Urothelium cell line (cell line): ENCODE measurements at regions not wholly inside any gene's neighbourhood (a gene's known extent, or its start where the extent isn't known, plus 50 kb on each side); places are given as distances from the start of the nearest gene placed in this dataset.
"Not testable (repeated sequence)": the region's sequence is repeated elsewhere in the genome, so short reads cannot be mapped to it uniquely, and the experiment has no call there.

Source experiments
- DNase-seq: peaks from one replicate; pipeline ENCODE4 v3.0.0; 2011; ENCODE audit warnings: low spot score, mixed read lengths
- FAIRE-seq: peaks from 2 replicates; lab custom pipeline; 2011; peaks lifted over from hg19 to GRCh38; lab: Jason Lieb, UNC

GRCh38 chr19:40940771-40941170, 50.3 kb upstream of the CYP2B6 start:
- not testable (repeated sequence) for FAIRE-seq, DNase-seq

DNA sequence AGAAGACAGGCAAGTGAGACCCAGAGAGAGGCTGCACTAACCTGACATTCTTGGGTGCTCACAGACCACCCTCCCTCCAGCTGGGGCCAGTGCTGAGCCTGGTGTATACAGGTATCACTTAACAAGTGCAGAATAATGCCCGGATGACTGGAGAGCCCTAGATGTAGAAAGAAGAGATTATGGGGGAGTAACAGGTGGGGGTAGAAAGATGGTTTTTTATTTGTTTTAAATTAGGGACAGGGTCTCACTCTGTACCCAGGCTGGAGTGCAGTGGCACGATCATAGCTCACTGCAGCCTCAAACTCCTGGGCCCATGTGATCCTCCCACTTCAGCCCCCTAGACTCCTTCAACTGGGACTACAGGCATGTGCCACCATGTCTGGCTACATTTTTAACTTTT, 53.1 kb upstream of the CYP2B6 start:
- peak; percentile 40 for FAIRE-seq
- not testable (repeated sequence) for DNase-seq

GRCh38 chr19:40936755-40937154, 54.3 kb upstream of the CYP2B6 start:
- DNase-seq: no peak
- no peak for FAIRE-seq

DNA sequence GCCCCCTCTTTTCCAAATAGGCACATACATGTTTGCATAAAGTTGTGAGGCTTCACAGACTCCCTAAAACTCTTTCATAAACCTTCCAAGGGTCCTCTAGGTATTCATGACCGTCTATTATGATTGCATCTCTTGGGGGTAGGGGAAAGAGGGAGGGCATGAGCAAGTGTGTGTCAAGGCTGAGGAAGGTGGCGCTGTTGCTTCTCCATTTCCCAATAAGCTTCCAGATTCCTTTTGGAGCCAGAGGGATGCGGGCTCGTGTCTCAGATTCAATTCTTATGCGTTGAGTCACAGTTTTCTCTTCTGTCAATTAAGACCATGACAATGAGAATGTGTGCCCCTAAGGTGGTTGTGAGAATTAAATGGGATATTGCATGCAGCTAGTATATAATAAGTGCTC, 51.0 kb upstream of the CYP2A7 start:
- DNase-seq (peak; percentile 29), FAIRE-seq (no peak)

- FAIRE-seq: no peak
- no peak for DNase-seq
Measured at GRCh38 chr19:40932008-40932959, 50.3 kb upstream of the CYP2A7 start.
